Sigmoid colon (tissue), 4 donors: ENCODE measurements at regions not wholly inside any gene's neighbourhood (a gene's known extent, or its start where the extent isn't known, plus 50 kb on each side); places are given as distances from the start of the nearest gene placed in this dataset.

Experiments used
- EP300 ChIP-seq, 4 donors: sonication (generic); formaldehyde crosslinking; IDR thresholded peaks; one replicate each; pipeline ENCODE4 v1.6.1; 2017; ENCODE audit warnings: antibody characterized with exemption in 4 of 4
- POLR2A ChIP-seq, 2 donors: fragments of 450-650 bp; IDR thresholded peaks; one replicate each; pipeline ENCODE4 v1.6.1; 2016; ENCODE audit warnings: antibody characterized with exemption in 2 of 2, mild to moderate bottlenecking in 2 of 2, moderate library complexity in 2 of 2
- POLR2AphosphoS5 ChIP-seq, 4 donors: sonication (generic); formaldehyde crosslinking; IDR thresholded peaks; one replicate each; pipeline ENCODE4 v1.6.1; 2017; ENCODE audit warnings: antibody characterized with exemption in 4 of 4
- TF ChIP-seq, protein P1 (sequence below), 4 experiments: fragments of 450-650 bp in 3 of 4; fragments of 200-600 bp in 1 of 4; IDR thresholded peaks; one replicate each; pipeline ENCODE4 v1.5.1; 2016 to 2019; ENCODE audit warnings: antibody characterized with exemption in 4 of 4, mild to moderate bottlenecking in 3 of 4, moderate library complexity in 2 of 4

DNA sequence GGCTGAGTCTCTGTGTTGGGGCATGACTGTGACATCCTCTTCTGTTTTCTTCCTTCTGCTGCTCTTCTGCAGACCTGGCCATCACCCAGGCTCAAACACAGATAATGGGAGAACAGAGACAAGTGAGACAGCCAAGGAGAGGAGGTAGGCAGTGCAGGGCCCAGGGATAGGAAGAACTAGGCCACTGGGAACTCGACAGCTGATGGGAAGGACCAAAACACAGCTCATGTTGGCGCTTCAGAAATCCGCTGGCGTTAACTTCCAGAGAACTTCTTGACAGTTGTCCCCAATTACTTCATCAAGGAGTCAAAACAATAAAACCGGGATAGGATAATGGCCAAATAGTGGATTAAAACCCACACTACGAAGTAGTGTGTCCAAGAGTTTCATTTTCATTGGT, 97.0 kb upstream of the PALS2 start:
- TF ChIP-seq, protein P1, sequence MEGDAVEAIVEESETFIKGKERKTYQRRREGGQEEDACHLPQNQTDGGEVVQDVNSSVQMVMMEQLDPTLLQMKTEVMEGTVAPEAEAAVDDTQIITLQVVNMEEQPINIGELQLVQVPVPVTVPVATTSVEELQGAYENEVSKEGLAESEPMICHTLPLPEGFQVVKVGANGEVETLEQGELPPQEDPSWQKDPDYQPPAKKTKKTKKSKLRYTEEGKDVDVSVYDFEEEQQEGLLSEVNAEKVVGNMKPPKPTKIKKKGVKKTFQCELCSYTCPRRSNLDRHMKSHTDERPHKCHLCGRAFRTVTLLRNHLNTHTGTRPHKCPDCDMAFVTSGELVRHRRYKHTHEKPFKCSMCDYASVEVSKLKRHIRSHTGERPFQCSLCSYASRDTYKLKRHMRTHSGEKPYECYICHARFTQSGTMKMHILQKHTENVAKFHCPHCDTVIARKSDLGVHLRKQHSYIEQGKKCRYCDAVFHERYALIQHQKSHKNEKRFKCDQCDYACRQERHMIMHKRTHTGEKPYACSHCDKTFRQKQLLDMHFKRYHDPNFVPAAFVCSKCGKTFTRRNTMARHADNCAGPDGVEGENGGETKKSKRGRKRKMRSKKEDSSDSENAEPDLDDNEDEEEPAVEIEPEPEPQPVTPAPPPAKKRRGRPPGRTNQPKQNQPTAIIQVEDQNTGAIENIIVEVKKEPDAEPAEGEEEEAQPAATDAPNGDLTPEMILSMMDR (IDR thresholded peaks at IDR 0.05), result no peak
- TF ChIP-seq POLR2A (IDR thresholded peaks at IDR 0.05), result no peak
- no peak for TF ChIP-seq POLR2AphosphoS5 (IDR thresholded peaks at IDR 0.05)
- no peak for TF ChIP-seq EP300 (IDR thresholded peaks at IDR 0.05)
